ENCODE measurements at regions not wholly inside any gene's neighbourhood (a gene's known extent, or its start where the extent isn't known, plus 50 kb on each side); places are given as distances from the start of the nearest gene placed in this dataset.

- no peak for DNase-seq (ENCODE audit: low read depth)
Observed at GRCh38 chr10:111440501-111440900, 363.7 kb downstream of the ADRA2A start.

DNA sequence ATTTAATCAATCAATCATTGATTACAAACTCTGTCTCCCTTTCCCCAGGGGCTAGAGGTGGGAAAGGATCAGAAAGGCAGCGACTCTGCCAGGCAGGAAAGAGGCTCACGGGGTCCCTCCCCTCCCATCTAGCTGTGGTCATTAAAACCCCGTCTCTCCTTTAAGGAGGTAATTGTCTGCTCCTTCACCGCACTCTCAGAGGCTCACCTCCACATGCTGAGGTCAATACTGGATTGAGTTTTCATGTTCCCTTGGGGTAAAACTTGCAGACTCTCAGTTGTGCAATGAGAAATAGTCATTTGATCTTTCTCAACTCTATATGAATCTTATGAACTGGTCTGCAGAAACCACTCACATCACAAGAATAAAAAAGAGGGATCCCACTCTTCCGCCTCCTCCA is 368.8 kb downstream of the ADRA2A start:
- no peak for DNase-seq (ENCODE audit: low read depth)

DNA sequence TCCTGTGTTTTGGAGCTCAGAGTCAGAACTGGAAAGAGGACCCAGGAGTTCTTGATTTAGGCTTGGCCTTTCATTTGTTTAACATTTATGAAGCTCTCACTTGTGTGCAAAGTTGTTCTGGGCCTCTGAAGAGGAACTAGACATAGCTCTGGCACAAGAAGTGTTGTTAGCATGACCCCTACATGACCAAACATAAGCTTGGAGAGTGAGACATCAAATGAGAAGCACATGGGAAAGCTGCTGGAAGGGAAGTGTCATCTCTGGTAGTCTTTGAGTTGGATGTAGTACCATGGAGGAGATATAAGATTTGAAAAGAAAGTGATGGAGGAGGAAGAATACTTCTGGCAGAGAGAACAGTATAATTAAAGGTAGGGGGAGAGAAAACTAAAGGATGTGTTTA is 370.1 kb downstream of the ADRA2A start:
- no peak for DNase-seq (ENCODE audit: low read depth)

GRCh38 chr10:111452153-111452552 is 375.3 kb downstream of the ADRA2A start:
- no peak for DNase-seq (ENCODE audit: low read depth)

DNA sequence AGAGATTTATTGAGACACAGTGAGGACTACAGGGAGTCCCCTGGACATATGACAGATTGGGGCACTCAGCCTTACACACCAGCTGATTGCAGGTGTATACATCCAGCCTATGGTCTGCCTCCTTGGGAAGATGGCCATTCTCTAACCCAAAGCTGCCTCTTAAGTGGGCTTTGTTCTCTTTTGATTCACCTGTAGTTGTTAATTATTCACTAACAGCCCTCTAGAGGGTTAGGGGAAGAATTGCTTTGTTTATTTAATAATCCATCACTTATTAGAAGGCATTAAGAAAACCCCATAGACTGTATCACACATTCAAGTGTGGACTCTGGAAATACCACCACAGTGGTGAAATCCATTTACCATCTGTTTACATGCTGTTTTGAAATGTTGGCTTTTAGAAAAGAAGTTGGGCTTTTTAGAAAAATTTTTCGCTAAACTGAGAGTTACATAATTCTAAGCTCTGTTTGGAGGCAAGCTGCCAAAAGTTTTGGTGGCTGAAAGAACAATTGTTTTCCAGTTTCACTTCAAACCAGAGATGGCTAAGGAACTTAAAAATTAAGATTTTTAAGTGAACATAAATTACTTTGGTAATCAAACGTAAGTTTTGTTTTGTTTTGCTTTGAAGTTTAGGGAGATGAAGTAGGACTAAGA is 379.1 kb downstream of the ADRA2A start:
- DNase-seq (ENCODE audit: low read depth): no peak

GRCh38 chr10:111458256-111458655 is 381.4 kb downstream of the ADRA2A start:
- DNase-seq (ENCODE audit: low read depth): no peak

- no peak for DNase-seq (ENCODE audit: low read depth)
Observed at GRCh38 chr10:111459967-111460366, 383.1 kb downstream of the ADRA2A start.

- no peak for DNase-seq (ENCODE audit: low read depth)
Observed at GRCh38 chr10:111472445-111472844, 395.6 kb downstream of the ADRA2A start.

- no peak for DNase-seq (ENCODE audit: low read depth)
Observed at GRCh38 chr10:111473361-111473760, 396.5 kb downstream of the ADRA2A start.

DNA sequence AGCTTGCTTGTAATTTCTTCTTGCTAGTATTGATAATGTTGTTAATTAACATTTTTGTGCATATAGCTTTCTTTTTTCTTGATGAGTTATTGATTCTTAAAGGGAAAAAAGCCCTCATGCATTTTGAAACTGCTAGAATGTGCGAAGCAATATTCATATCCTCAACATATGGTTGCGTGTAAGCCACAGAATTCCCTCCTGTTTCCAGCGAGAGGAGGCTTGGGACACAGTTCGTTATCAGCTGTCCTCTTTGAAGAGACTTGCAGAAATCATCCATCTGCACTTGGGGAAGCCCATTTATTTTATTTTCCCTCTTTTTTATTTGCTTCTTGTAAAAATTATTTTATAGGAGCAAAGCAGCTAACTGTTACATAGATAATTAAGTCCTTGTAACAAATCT is 398.0 kb downstream of the ADRA2A start:
- DNase-seq (ENCODE audit: low read depth): no peak

GRCh38 chr10:111475720-111476119 is 398.9 kb downstream of the ADRA2A start:
- DNase-seq (ENCODE audit: low read depth): no peak

GRCh38 chr10:111478651-111479050 is 401.8 kb downstream of the ADRA2A start:
- no peak for DNase-seq (ENCODE audit: low read depth)

GRCh38 chr10:111479966-111480365 is 403.1 kb downstream of the ADRA2A start:
- no peak for DNase-seq (ENCODE audit: low read depth)

DNA sequence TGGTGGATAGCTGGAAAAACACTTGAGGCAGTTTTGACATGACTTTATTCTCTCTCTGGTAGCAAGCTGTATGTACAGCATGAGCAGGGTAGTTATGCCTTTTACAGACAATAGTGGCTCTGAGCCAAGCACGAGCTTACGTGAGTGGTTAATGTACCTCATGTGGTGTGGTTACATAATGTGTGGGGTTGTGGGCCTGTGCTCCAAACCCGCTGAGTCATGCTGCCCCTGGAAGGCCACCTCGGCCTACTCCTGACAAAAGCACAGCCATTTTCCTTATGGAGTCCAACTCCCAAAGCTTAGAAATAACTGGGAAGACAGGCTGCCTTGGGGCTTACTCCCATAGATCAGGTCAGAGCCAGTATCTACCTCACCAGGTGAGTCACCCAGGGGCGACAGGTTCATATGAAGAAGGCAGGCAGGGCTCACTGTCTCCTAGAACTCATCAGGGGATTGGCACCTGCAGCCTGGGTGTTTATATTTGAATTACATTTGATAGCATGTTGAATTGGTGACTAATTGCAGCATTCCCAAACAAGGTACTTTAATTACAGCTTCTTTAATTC is 404.5 kb downstream of the ADRA2A start:
- no peak for DNase-seq (ENCODE audit: low read depth)

GRCh38 chr10:111481866-111482265 is 405.0 kb downstream of the ADRA2A start:
- no peak for DNase-seq (ENCODE audit: low read depth)

DNA sequence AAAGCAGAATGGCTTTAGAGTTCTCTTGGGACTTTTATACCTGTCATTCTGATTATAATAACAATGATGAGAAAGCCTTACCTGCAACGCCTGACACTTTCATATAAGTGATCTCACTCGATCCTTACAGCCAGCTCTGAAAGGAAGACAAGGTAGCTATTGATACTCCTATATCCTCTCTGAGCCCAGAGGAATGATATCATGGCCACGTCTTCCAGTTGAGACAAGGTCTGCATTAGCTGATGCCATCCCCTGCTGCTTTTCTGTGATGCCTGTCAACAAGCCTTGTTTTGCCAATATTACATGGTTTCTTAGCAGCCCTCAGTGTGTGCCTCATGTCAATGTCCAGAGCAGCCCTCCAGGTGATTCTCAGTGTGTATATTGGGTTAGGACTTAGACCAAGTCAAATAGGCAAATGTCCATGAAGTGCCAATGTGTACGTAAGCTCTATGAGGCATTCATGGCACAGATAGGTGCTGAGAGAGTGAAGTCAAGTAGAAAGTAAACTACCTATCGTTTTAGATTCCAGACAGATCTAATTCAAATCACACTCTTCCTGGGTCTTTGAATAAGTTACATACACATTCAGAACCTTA is 405.9 kb downstream of the ADRA2A start:
- no peak for DNase-seq (ENCODE audit: low read depth)

GRCh38 chr10:111485767-111486166 is 408.9 kb downstream of the ADRA2A start:
- no peak for DNase-seq (ENCODE audit: low read depth)

- DNase-seq (ENCODE audit: low read depth): no peak
Observed at GRCh38 chr10:111486346-111486745, 409.5 kb downstream of the ADRA2A start.

DNA sequence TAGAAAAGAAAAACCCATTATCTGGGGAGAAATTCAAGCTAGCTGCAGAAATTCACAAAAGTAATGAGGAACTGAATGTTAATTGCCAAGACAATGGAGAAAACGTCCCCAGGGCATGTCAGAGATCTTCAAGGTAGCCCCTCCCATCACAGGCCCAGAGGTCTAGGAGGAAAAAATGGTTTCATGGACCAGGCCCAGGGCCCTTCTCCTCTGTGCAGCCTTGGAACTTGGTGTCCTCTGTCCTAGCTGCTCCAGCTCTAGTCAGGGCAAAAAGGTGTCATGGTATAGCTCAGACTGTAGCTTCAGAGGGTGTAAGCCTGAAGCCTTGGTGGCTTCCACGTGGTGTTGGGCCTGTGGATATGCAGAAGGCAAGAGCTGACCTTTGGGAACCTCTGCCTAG is 411.8 kb downstream of the ADRA2A start:
- DNase-seq (ENCODE audit: low read depth): no peak

DNA sequence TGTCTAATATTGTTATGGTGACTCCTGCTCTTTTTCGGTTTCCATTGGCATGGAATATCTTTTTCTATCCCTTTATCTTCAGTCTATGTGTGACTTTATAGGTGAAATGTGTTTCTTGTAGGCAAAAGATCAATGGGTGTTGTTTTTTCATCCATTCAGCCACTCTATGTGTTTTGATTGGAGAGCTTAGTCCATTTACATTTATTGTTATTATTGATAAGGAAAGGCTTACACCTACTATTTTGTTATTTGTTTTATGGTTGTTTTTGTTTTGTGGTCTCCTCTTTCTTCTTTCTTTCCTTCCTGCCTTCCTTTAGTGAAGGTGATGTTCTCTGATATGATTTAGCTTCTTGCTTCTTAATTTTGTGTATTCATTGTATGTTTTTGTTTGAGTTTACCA is 414.3 kb downstream of the ADRA2A start:
- no peak for DNase-seq (ENCODE audit: low read depth)

DNA sequence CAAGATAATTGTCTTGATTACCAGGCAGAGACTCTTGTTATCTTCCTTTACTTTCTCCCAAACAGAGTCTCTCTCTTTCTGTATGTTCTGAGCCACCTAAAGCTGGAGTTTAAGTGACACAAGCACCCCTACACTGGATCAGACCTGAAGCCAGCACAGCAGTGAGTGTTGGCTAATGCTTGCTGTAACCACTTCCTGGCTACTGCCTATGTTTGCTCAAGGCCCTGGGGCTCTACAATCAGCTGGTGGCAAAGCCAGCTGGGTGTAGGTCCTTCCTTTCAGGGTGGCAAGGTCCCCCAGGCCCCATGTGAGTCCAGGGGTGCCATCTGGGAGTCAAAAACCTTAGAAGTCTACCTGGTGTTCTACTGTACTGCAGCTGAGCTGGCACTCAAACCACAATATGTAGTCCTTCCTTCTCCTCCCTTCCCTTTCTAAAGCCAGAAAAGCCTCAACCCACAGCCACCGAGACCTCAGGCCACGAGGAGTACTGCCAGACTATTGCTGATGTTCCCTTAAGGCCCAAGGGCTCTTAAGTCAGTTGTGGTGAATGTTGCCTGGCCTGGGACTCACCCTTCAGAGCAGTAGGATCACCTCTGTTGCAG is 416.3 kb downstream of the ADRA2A start:
- DNase-seq (ENCODE audit: low read depth): no peak

GRCh38 chr10:111498560-111498959 is 421.7 kb downstream of the ADRA2A start:
- no peak for DNase-seq (ENCODE audit: low read depth)

DNA sequence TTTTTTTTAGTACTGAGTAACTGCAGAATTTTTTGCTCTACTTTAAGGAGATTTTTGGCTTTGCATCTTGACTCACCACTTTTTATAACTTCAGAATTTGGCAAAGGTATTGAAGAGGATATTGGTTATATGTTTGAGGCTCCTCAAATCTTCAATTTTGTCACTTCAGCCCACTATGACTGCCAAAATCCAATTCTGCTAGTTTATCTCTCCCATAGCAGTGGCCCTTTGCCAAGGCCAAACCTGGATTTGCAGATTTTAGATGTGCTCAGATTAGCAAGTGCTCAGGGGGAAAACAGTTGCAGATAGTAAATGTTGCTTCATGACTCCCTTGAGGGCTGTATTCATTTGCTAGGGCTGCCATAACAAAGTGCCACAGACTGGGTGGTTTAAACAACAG is 427.5 kb downstream of the ADRA2A start:
- DNase-seq (ENCODE audit: low read depth): no peak
